ENCODE measurements at regions not wholly inside any gene's neighbourhood (a gene's known extent, or its start where the extent isn't known, plus 50 kb on each side); places are given as distances from the start of the nearest gene placed in this dataset.

DNA sequence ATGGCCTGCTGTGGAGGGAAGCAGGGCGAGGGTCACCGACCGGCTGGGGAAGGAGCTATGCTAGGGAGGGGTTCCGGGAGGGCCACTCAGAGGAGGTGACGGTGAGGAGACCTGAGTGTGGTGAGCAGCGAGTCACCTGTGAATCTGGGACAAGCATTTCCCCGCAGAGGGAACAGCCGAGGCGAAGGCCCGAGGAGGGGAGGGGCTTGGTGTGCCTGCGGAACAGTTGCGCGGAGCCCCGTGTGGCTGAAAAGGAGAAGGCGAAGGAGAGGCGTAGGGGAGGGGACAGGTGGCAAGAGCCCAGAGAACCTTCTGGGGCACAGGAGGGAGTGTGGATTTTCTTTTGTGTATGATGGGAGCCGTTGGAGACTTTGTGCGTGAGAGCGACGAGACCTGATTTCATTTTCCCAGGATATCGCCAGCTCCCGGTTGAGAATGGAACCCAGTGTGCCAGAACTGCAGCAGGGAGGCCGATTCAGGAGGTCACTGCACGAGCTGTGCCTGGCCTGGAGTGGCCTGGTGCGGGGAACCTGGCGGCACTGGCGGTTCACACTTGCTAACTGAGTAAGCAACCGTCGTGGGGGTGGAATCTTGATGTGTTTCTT lies 117.7 kb upstream of the ZNF507 start:
- DNase-seq, result no peak

DNA sequence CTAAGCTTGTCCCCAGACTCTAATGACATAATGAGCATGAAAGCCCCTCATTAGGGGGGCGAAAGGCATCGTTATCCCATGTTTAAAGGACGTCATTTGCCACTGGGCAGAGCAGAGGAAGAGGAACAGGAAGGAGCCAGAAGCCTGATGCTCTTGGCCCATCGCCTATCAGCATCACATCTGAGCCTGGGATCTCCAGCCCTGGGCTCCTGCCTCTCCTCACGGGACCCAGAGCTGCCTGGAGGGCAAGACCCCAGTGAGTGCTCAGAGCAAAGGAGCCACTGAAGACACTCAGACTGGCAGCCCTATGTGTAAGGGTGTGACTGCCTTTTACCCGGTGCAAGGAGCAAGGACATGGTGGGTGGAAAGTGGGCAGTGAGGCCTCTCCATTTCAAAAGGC lies 115.0 kb upstream of the ZNF507 start:
- no peak for DNase-seq

DNA sequence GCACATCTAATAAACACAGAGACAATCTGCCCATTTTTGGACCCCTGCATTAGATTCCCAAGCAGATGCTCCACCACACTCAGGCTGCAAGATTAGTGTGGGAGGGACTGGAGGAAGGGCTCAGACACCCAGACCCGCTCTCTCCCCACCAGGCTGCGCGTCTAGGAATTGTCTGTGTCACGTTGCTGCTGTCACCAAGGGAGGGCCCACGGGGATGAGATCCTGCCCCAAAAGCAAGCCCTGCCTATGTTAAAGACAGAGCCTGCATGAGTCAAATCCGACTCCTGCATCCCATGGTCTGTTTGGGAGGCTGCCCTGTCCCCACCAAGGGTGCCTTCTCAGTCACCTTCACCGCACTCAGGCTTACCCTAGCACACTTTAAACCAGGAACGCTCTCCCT lies 114.4 kb upstream of the ZNF507 start:
- no peak for DNase-seq

DNA sequence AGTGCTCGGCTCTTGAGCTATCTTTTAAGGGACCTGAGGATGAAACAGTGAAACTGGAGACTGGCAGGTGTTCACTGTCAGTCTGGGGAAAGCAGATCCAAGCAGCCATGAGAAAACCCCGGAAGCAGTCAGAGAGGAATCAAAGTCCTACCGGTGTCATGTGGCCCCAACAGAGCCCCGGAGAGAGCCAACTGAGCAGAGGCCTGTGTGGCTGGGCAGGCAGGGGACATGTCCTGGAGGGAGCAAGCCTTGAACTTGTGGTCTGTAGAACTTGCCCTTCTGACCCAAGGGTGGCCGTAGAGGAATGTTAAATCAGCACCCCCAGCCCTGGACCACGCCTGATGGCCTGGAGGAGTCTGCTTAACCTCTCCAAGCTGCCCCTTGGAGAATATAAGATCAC lies 113.7 kb upstream of the ZNF507 start:
- no peak for DNase-seq

DNA sequence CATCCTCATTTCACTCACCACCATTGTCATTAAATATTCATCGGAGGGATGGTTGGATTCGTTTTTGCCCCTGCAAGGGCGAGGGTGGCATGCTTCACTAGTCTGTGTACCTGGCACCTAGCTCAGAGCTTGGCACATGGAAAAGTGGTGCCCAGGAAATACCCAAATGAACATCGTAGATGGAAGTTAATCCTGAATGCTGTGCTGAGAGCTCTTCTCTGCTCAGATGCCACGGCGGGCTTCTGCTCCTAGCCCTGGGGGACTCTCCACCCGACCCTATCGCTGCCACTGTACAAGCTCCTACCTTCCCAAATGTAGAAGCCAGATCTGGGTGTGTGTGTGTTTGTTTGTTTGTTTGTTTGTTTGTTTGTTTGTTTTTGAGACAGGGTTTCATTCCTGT lies 113.0 kb upstream of the ZNF507 start:
- DNase-seq, result no peak

DNA sequence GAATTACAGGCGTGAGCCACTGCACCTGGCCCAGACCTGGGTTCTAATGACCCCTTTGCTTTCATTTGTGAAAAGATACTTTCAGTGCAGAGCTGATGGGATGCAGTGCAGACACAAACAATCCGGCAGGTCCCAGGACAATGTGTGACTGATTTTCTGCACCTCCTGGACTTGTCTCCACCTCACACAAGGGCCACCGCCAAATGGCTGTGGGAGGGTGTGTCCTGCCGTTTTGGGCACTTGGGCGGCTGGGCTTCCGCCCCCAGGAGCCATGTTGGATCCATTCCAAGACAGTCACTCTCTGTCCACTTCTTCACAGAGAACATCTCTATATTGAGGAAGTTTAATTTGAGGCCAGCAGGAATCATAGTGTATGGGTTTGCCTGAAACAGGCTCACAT lies 112.3 kb upstream of the ZNF507 start:
- no peak for DNase-seq

DNA sequence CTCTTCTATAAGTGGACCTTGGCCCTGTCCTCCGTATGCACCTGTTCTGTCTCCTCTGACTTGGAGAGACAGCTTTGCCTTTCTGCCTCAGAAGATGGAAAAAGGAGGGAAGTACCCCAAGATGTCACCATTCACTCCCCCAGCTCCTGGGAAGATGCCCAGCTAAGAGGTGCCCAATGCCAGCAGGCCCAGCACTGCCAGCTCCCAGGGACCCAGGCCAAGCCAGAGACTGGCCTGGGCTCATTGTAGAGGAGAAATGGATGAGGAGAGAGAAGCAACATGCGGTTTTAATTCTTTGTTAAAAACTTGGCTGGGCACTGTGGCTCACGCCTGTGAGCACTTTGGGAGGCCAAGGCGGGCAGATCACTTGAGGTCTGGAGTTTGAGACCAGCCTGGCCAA lies 111.5 kb upstream of the ZNF507 start:
- DNase-seq, result no peak

DNA sequence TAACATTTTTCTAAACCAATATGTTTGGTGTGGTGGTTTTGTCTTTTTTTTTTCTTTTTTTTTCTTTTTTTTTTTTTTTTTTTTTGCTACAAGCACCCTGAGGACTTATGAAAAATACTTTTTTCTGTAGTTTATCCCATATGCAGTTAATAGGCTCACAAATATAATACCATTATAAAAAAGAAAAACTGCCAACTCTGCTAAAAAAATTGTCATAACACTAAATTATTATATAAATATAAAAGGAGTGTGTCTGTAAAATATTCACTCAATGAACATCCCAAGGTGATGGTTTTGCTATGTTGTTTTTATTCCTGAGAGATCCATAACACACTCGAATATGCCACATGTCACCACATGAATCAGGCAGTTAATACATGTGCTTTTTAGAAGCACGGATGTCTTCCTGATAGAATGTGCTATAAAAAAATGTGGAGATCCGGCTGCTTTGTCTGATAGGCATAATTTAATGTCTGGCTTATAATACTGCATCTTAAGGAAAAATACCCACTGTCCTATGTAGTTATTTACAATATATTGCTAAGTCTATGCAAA lies 110.7 kb upstream of the ZNF507 start:
- DNase-seq, result no peak

DNA sequence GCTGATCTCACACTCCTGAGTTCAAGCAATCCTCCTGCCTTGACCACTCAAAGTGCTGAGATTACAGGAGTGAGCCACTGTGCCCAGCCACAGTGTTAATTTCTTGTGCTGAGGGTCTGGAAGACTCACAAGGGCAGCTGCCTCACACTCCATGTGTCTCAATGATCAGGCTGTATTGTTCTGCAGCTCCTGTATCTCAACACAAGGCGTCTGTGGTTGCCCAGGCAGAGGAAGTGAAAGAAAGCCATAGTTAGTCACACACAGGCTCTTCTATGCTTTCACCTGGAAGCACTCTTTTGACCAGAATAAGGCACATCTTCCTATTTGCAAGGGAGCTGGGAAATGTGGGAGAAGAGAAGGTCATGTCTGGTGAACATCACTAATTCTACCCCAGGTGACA lies 107.3 kb upstream of the ZNF507 start:
- no peak for DNase-seq

DNA sequence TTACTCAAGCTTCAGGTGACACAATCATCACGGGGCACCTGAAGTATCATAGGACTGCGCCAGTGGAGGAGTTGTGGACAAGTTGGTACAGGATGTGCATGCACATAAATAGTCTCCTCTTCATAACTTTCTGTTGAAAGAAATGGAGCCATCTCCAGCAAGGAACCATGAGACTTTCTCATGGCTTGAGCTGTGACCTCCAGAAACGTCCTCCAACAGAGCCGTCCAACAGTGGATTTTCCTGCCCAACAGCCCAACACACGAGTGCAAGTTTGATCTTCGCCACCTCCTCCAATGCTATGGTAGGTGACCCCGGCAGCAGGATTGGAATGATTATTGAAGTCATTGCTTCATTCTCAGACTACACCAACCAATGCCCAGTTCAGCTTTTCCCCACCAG lies 105.1 kb upstream of the ZNF507 start:
- DNase-seq, result no peak

DNA sequence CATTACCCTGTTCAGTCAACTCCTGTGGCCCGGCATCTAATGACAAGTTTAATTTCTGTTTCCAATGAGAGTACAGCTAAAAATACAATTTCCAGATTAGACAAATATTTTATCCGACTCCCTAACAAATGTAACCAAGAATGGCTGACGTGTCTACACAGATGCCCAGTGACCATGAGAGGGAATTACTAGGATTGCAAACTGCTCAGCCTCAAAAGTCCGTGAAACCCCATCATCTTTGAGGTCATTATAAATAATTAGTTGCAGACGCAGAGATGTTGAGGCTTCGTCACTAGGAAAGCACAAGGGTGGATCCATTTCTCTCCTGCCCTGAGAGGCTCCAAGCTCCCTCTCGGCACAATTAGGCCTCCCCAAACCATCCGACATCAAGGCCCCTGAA lies 104.1 kb upstream of the ZNF507 start:
- no peak for DNase-seq

DNA sequence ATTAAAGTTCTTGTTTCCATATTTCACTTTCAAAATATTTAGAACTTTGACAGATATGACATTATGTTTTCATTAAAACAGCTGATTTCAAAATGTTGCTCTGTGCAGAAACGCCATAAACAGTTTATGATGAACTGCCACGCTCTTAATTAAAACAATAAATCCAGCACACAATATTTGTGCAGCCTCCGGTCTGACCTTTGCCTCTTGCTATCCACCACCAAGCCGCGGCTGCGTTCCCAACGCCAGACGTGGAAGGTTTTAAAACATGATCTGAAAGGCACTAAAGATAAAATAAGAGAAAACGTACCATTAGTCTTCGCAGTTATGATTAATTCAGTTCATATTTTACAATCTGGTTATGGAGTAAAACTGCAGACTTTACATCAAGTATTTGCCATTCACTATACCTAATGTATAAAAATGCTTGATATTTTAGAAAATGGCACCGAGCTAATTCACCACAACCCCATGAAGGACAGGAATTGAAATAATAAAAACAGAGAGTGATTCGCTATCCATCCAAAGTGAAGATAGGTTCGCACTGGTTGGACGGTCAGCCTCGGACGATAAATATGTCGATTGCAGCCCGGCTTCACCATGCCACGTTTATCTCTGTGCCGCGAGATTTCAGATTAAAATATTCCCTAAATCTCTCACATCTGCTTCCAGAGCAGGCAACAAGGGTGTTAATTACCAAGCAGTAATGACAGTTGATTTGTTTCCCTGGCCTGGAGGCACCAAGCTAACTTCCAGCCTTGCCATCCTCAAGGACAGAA lies 103.3 kb upstream of the ZNF507 start:
- DNase-seq, result no peak

DNA sequence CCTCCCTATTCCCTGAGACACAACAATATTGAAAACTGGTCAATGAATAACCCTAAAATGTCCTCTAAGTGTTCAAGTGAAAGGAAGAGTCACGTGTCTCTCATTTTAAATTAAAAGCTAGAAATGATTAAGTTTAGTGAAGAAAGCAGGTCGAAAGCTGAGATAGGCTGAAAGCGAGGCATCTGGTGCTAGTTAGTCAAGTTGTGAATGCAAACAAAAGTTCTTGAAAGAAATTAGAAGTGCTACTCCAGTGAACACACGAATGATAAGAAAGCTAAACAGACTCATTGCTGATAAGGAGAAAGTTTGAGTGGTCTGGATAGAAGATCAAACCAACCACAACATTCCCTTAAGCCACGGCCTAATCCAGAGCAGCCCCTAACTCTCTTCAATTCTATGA lies 99.4 kb upstream of the ZNF507 start:
- DNase-seq, result no peak

DNA sequence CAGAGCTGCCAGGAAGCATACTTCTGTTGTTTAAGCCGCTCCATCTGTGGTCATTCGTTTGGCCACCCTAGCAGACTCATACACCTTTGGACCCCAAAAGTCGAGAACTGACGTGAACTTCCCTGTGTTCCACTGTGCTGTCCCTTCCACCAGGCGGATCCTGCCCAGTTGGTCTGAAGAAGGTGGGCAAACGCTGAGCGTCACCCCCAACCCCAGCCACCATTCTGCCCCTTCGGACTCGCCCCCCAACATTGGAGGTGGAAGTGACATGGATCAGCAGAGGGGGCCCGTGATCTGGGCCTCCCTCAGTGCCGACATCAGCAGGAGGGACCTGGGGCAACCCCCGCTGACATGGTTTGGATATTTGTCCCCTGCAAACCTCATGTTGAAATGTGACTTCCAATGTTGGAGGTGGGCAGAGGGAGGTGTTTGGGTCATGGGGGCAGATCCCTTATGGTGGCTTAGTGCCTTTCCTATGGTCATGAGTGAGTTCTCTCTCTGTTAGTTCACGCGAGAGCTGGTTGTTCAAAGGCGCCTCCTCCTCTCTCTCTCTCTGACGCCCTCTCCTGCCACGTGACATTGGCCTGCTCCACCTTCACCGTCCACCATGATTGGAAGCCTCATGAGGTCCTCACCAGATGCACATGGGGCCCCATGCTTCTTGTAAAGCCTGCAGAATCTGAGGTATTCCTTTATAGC lies 93.6 kb upstream of the ZNF507 start:
- no peak for DNase-seq

DNA sequence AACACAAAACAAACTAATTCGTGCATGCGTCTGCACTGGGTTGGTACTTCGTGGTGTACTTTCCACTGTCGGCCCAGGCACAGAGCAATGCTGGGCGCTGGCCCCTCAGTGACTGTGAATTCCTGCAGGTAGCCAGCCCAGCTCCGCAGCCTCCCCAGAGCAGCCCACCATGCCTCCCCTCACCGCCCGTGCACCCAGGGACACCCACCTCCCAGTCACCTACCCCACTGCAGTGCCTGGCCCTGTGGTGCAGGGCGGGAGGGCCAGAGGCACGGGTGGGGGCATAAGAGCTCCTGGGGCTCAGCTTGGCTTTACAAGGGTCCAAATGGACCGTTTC lies 93.1 kb upstream of the ZNF507 start:
- no peak for DNase-seq

DNA sequence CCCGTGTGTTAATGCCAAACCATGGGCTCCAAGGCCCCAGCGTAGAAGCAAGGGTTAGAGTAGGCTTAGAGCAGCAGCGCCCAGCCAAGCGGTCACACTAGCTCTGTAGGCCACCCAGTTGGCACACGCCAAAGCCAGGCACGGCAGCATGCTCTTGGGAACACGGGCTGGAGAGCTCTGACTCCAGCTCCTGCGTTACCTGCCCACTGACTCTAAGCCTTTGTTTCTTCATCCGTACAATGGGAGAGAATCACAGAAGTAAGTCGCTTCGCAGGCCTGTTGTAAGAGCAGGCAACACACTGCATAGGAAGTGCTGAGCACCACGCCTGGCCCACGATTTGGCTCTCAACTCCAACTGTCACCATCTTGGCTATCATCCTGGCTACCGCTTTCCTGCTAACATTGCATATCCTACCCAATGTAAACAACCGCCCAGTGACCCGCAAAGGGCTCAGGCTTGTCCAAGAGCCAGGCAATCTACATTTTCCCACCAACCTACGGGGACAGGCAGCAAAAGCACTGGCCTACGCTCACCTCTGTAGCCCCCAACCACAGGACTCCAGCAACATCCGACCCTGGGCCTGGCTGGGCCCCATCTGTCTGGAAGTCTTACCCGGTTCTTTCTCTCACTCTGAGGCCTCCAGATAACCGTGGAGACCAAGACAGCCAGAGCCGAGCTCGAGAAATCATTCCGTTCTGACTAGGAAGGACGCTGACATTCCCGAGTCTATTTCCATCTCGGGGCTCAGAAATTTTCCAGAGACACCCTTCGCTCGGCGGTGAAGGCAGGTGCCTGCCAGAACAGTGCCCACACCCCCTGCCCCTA lies 91.5 kb upstream of the ZNF507 start:
- no peak for DNase-seq

DNA sequence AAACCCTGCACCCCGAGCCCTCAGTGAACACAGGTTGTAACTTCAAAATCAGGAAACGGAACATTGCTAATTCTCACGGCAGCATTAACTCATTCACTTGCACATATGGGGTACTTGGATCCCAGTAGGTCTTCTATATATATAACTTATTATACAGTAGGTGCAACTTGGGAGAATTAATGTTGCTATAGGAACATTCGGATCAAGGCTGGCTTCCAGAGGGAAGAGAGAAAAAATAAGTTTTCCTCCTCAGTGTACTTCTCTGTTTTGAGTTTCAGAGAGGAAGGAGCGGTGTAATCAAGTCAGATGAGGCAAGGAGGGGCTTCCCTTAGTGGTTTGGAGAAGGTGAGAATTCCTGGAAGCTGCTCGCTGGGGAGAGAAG lies 90.9 kb upstream of the ZNF507 start:
- no peak for DNase-seq

DNA sequence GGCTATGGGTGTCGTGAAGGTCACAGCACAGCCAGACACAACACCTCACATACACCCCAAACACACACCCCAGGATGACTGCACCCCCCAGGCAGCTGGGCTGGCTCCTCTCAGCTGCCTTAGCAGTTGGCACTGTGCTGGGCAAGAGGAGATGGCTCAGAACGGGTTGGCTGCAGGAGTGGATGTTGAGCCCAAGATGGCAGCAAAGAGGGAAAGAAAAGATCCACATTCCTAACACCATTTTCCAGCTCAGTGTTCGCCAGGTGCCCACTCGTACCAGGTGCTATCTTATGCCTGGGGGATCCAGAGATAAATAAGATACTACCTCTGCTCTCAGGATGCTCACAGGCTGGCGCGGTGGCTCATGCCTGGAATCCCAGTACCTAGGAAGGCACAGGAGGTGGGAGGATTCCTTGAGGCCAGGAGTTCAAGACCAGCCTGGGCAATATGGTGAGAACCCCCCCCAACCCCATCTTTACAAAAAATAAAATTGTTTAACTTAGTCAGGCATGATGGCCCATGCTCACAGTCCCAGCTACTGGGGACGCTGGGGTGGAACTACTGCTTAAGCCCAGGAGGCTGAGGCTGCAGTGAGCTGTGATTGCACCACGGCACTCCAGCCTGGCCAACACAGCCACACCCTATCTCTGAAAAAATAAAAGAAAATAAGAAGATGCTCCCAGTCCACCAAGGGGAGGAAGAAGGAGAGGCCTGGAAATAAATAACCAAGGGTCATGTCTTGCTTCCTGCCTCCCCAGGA lies 89.7 kb upstream of the ZNF507 start:
- DNase-seq, result no peak

DNA sequence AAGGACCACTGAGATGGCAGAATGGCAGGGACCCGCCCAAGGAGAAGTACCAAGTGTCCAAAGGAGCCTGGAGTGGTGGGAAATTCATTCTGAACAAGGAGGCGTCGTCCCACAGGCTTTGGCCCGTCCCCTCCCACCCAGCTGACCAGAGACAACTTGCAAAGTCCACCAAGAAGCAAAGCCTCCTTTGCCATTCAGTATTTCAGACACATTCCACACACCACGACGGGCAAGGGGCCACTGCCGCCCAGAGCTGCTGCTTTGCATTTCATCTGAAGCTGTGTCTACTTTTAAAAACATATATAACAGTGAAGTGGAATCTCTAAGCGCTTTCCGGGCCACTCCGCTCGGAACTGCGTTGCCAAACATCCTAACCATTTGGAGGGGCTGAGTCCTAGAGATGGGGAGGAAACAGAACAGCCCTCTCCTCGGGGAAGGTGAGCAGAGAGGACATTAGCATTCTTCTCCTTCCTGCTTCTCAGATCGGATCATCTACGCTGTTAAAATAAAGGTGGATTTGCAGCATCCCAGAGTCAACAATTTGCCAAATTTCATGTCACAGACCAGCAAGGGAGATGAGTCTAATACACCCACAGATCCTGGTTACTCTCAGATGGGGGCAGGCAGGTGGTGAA lies 89.0 kb upstream of the ZNF507 start:
- no peak for DNase-seq

DNA sequence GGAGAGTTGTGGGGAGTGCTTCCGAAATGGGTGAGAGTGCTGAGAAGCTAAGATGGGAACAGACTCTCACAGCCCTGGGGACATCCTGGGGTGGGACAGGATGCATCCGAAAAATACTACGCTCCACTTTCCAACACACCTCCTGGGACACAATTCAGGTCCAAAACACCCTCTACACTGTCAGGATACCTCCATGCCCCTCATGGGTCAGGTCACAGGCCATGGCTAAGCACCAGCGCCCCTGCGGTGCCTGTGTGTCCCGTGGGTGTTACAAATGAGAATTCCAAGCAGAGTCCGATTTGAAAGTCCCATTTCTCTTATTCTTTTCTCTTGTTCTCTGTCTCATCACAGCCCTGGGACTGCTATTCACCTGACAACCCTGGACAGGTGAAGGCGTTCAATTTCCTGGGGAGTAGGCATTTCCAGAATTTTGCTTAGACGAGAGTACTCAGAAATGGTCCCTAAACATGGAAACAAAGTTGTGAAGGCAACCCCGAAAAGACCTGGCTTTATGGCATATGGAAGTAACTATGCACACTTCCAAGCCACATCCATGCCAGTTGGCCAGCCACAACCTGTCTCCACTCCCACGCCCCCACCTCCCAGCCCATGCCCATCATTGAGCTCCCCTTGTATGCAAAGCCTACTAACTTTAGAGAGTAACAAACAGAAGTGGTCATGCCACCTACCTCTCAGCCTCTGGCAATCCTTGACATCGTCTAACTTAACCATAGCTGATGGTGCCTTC lies 87.9 kb upstream of the ZNF507 start:
- no peak for DNase-seq

DNA sequence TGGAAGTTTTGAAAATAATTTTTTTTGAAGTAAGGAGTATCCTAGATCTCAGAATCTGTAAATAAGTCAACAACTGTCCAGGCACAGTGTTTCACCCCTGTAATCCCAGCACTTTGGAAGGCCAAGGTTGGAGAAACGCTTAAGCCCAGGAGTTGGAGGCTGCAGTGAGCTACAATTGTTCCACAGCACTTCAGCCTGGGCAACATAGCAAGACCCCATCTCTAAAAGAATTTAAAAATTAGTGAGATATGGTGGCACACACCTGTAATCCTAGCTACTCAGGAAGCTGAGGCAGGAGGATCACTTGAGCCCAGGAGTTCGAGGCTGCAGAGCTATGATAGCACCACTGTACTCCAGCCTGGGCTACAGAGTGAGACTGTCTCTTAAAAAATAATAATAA lies 87.2 kb upstream of the ZNF507 start:
- no peak for DNase-seq

Measured in stimulated activated CD4-positive, alpha-beta T cell treated with anti-CD3 and anti-CD28 coated beads, Interleukin-1b, Interleukin-23, amount 100 ng/mL, for 48 hours (primary cell).